ENCODE measurements at regions not wholly inside any gene's neighbourhood (a gene's known extent, or its start where the extent isn't known, plus 50 kb on each side); places are given as distances from the start of the nearest gene placed in this dataset.
"Not testable (repeated sequence)": the region's sequence is repeated elsewhere in the genome, so short reads cannot be mapped to it uniquely, and the experiment has no call there.

DNA sequence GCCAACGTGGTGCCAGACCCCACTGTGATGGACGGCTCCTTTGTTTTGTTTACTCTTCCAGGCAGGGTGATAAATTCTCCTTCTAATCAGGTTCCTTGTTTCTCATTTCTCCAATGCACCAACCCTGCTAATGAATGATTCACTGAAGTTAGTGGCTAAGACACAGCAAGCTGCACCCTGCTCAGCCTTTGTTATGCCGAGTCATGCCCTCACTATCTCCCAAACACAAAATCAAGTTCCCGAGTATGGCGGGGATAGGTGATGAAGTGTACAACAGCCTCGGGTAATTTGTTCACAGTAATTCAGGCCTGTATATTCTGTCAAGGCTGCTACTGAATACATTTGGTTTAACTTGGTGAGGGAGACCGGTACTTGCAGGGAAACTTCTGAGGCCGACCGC is 83.8 kb upstream of the HS3ST4 start:
- no peak for DNase-seq
- Histone ChIP-seq H3K27me3 (no peaks in the 10 kb centered on the region), H3K9me3 (no peaks in the 10 kb centered on the region), H3K36me3 (no peaks in the 10 kb centered on the region), H3K4me3 (no peak overlapping the region), H3K27ac (no peak overlapping the region), H3K4me1 (no peaks in the 10 kb centered on the region)
- ATAC-seq (ENCODE audit: low FRiP score in 2 of 2): no peak
- TF ChIP-seq POLR2AphosphoS5 (IDR thresholded peaks at IDR 0.05): no peak
- TF ChIP-seq POLR2A (IDR thresholded peaks at IDR 0.05): no peak
- no peak for TF ChIP-seq EP300 (IDR thresholded peaks at IDR 0.05)
- WGBS, 2 donors: 63 to 66% methylated on average over 7 to 9 of the region's 9 CpGs

DNA sequence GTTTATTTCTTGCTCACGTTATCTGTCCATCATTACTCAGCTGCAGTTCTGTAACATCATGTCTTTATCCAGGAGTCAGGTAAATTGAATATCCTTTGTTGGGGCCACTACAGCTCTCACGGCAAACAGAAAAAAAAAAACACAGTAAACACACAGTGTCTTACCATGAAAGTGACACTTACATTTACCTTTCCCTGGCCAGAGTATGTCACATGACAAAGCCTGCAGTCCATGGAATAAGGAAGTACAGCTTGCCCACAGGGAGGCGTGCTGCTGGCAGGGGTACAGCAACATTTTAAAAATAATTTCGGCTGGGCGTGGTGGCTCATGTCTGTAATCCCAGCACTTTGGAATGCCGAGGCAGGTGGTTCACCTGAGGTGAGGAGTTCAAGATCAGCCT is 85.7 kb upstream of the HS3ST4 start:
- Histone ChIP-seq H3K4me1 (no peaks in the 10 kb centered on the region), H3K9me3 (no peaks in the 10 kb centered on the region), H3K36me3 (no peaks in the 10 kb centered on the region), H3K27ac (no peak overlapping the region), H3K4me3 (no peak overlapping the region), H3K27me3 (no peaks in the 10 kb centered on the region)
- no peak for TF ChIP-seq POLR2A (IDR thresholded peaks at IDR 0.05)
- no peak for TF ChIP-seq EP300 (IDR thresholded peaks at IDR 0.05)
- TF ChIP-seq, protein P1, sequence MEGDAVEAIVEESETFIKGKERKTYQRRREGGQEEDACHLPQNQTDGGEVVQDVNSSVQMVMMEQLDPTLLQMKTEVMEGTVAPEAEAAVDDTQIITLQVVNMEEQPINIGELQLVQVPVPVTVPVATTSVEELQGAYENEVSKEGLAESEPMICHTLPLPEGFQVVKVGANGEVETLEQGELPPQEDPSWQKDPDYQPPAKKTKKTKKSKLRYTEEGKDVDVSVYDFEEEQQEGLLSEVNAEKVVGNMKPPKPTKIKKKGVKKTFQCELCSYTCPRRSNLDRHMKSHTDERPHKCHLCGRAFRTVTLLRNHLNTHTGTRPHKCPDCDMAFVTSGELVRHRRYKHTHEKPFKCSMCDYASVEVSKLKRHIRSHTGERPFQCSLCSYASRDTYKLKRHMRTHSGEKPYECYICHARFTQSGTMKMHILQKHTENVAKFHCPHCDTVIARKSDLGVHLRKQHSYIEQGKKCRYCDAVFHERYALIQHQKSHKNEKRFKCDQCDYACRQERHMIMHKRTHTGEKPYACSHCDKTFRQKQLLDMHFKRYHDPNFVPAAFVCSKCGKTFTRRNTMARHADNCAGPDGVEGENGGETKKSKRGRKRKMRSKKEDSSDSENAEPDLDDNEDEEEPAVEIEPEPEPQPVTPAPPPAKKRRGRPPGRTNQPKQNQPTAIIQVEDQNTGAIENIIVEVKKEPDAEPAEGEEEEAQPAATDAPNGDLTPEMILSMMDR (IDR thresholded peaks at IDR 0.05): no peak
- no peak for TF ChIP-seq POLR2AphosphoS5 (IDR thresholded peaks at IDR 0.05)
- WGBS, 2 donors: 72 to 78% methylated on average over 6 of the region's 6 CpGs
- ATAC-seq (ENCODE audit: low FRiP score in 2 of 2) (no peak), DNase-seq (no peak)

DNA sequence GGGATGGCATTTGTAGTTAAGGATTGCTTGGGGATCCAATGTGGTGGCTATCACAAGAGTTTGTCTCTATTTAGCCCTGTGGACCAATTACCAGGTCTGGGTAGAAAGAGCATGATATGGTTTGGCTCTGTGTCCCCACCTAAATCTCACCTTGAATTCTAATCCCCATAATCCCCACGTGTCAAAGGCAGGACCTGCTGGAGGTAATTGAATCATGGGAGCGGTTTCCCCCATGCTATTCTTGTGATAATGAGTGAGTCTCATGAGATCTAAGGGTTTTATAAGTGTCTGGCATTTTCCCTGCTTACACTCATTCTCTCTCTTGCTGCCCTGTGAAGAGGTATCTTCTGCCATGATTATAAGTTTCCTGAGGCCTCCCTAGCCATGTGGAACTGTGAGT is 86.4 kb upstream of the HS3ST4 start:
- DNase-seq (no peak), ATAC-seq (ENCODE audit: low FRiP score in 2 of 2) (no peak)
- Histone ChIP-seq H3K4me1 (no peaks in the 10 kb centered on the region), H3K9me3 (no peaks in the 10 kb centered on the region), H3K27me3 (no peaks in the 10 kb centered on the region), H3K4me3 (no peak overlapping the region), H3K27ac (no peak overlapping the region), H3K36me3 (no peaks in the 10 kb centered on the region)
- no peak for TF ChIP-seq EP300 (IDR thresholded peaks at IDR 0.05)
- no peak for TF ChIP-seq POLR2AphosphoS5 (IDR thresholded peaks at IDR 0.05)
- no peak for TF ChIP-seq POLR2A (IDR thresholded peaks at IDR 0.05)
- 23 to 33% methylated on average over 2 of the region's 2 CpGs for WGBS, 2 donors

DNA sequence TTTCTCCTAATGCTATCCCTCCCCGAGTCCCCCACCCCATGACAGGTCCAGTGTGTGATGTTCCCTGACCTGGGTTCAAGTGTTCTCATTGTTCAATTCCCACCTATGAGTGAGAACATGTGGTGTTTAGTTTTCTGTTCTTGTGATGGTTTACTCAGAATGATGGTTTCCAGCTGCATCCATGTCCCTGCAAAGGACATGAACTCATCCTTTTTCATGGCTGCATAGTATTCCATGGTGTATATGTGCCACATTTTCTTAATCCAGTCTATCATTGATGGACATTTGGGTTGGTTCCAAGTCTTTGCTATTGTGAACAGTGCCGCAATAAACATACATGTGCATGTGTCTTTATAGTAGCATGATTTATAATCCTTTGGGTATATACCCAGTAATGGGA is 90.5 kb upstream of the HS3ST4 start:
- H3K36me3 ChIP-seq; H3K9me3 ChIP-seq; H3K4me1 ChIP-seq; H3K4me3 ChIP-seq; H3K27ac ChIP-seq; DNase-seq; H3K27me3 ChIP-seq; ATAC-seq (ENCODE audit: low FRiP score in 2 of 2): not testable (repeated sequence)
- 80 to 83% methylated on average over 2 of the region's 2 CpGs for WGBS, 2 donors

DNA sequence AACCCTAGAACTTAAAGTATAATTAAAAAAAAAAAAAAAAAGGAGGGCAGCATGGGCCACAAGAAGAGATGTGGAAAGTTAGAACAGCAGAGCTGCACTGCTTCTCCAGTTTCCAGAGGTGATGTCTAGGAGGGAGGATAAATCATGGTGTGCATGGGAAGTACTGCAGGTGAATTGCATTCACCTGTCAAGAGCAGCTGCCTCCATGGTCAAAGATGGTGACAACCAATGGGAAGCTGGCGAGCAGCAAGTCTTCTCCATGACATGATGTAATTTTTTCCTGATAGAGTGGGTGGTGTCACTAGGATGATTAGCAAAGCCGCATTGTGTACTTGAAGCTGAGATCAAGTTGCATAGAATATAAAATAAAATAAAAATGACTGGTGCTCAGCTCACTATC is 95.6 kb upstream of the HS3ST4 start:
- DNase-seq (no peak), ATAC-seq (ENCODE audit: low FRiP score in 2 of 2) (no peak)
- H3K27me3 ChIP-seq: no peaks in the 10 kb centered on the region
- TF ChIP-seq EP300 (IDR thresholded peaks at IDR 0.05) (no peak), POLR2AphosphoS5 (IDR thresholded peaks at IDR 0.05) (no peak), POLR2A (IDR thresholded peaks at IDR 0.05) (no peak)
- TF ChIP-seq, protein P1 (IDR thresholded peaks at IDR 0.05): no peak
- 91 to 98% methylated on average over 2 of the region's 2 CpGs for WGBS, 2 donors
- H3K36me3 ChIP-seq: no peaks in the 10 kb centered on the region
- no peak overlapping the region for H3K27ac ChIP-seq
- H3K9me3 ChIP-seq: no peaks in the 10 kb centered on the region
- no peak overlapping the region for H3K4me3 ChIP-seq
- H3K4me1 ChIP-seq: no peaks in the 10 kb centered on the region

DNA sequence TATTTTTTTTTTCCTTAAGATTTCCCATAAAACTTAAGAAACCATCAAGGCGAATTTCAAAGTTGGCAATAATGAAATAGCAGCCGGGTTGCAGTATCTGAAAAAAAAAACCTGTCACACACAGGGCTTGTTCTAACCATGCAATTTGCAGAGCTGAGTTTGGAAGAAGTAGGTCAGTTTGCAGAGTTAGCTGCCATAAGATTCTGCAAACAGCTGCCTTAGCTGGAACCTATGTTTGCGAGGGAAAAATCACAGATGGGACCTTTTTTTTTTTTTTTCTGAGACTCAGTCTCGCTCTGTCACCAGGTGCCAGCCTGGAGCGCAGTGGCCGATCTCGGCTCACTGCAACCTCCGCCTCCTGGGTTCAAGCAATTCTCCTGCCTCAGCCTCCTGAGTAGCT is 98.5 kb upstream of the HS3ST4 start:
- no peak for ATAC-seq (ENCODE audit: low FRiP score in 2 of 2)
- no peak overlapping the region for H3K4me3 ChIP-seq
- no peaks in the 10 kb centered on the region for H3K27me3 ChIP-seq
- peak in 1 of 2 donors; percentile 10 for DNase-seq
- H3K27ac ChIP-seq: no peak overlapping the region
- no peaks in the 10 kb centered on the region for H3K9me3 ChIP-seq
- 85 to 95% methylated on average over 8 of the region's 8 CpGs for WGBS, 2 donors
- no peaks in the 10 kb centered on the region for H3K36me3 ChIP-seq
- TF ChIP-seq, protein P1 (IDR thresholded peaks at IDR 0.05): no peak
- TF ChIP-seq POLR2AphosphoS5 (IDR thresholded peaks at IDR 0.05) (no peak), EP300 (IDR thresholded peaks at IDR 0.05) (no peak), POLR2A (IDR thresholded peaks at IDR 0.05) (no peak)
- no peaks in the 10 kb centered on the region for H3K4me1 ChIP-seq
